Ovary (tissue), 7 donors: ENCODE measurements at regions not wholly inside any gene's neighbourhood (a gene's known extent, or its start where the extent isn't known, plus 50 kb on each side); places are given as distances from the start of the nearest gene placed in this dataset.
A peak's percentile ranks its signal among the peaks of the same experiment; 100 is the strongest.

ENCODE experiments used
- DNase-seq, 5 donors: peaks; one replicate each; pipeline ENCODE4 v3.0.0-alpha.2; 2019 to 2020
- H3K27ac ChIP-seq, 2 donors: fragments of 200-600 bp; one replicate each; pipeline versions ENCODE4 v1.5.1 to v1.8.0; 2019 to 2022
- H3K27me3 ChIP-seq: fragments of 200-600 bp; one replicate; pipeline ENCODE4 v1.8.0; 2022
- H3K36me3 ChIP-seq: fragments of 200-600 bp; sonication (generic); one replicate; pipeline ENCODE4 v1.5.1; 2019
- H3K4me1 ChIP-seq: one replicate; pipeline ENCODE4 v1.8.1; 2013; ENCODE audit warnings: mild to moderate bottlenecking, moderate library complexity; ENCODE audit not compliant: insufficient read depth
- H3K4me3 ChIP-seq: fragments of 200-600 bp; sonication (generic); one replicate; pipeline ENCODE4 v1.5.1; 2017
- H3K9me3 ChIP-seq, 2 donors: fragments of 200-600 bp in 1 of 2; sonication (generic) in 1 of 2; one replicate each; pipeline versions ENCODE4 v1.5.1 to v1.8.1; 2013 to 2019; ENCODE audit warnings: mild to moderate bottlenecking in 1 of 2, moderate library complexity in 1 of 2
- CTCF ChIP-seq, 3 donors: fragments of 450-650 bp in 2 of 3; fragments of 200-600 bp in 1 of 3; IDR thresholded peaks; one replicate each; pipeline versions ENCODE4 v1.5.1 to v1.8.0; 2016 to 2022; ENCODE audit warnings: antibody characterized with exemption in 3 of 3, mild to moderate bottlenecking in 1 of 3
- EP300 ChIP-seq: sonication (generic); formaldehyde crosslinking; IDR thresholded peaks from one replicate; pipeline ENCODE4 v1.6.1; 2017; ENCODE audit warnings: antibody characterized with exemption
- POLR2A ChIP-seq: fragments of 450-650 bp; IDR thresholded peaks from one replicate; pipeline ENCODE4 v1.6.1; 2017; ENCODE audit warnings: antibody characterized with exemption, mild to moderate bottlenecking, moderate library complexity
- WGBS, 3 donors: extraction: QIAGEN DNeasy Blood & Tissue Kit in 1 of 3; methylation state at CpG; one replicate each; pipeline versions ENCODE4 v1.1.5 to v1.1.7; 2013 to 2017; 5-methylcytosine and 5-hydroxymethylcytosine counted together
- intact Hi-C, 4 donors: fragments of 100-400 bp; cut with DNase I; formaldehyde crosslinking; loops; one replicate each; pipeline versions ENCODE4 v1.11.0 to v1.15.1; 2022 to 2023
- donor health status: DM: no; HTN: no; CAD: no; lungs with moderate emphysema.
- donor health status: DM: no; HTN: no; CAD: no.
- donor health status: Bipolar disorder and iron deficiency.
- donor health status: DM: no; HTN: no; CAD: no.
- donor health status: DM: yes; HTN: yes; CAD: no.

GRCh38 chr5:87909382-87909781 is 359.3 kb downstream of the TMEM161B start:
- no peaks in the 10 kb centered on the region for H3K27me3 ChIP-seq
- no peaks in the 10 kb centered on the region for H3K36me3 ChIP-seq
- WGBS, 3 donors = 68 to 76% (median 70%) methylated on average over 2 of the region's 2 CpGs
- no peaks in the 10 kb centered on the region for H3K4me1 ChIP-seq
- TF ChIP-seq POLR2A (no peak), CTCF (IDR thresholded peaks at IDR 0.05) (no peak), EP300 (no peak)
- DNase-seq = no peak
- H3K4me3 ChIP-seq = no peak overlapping the region
- no peak overlapping the region for H3K27ac ChIP-seq
- H3K9me3 ChIP-seq = no peaks in the 10 kb centered on the region
- intact Hi-C loops = no loop called here

- H3K9me3 ChIP-seq = no peaks in the 10 kb centered on the region
- TF ChIP-seq POLR2A = no peak
- TF ChIP-seq CTCF (IDR thresholded peaks at IDR 0.05) = no peak
- no peak for TF ChIP-seq EP300
- intact Hi-C loops = no loop called here
- H3K27me3 ChIP-seq = no peaks in the 10 kb centered on the region
- H3K4me3 ChIP-seq = no peak overlapping the region
- DNase-seq = no peak
- no peaks in the 10 kb centered on the region for H3K4me1 ChIP-seq
- H3K36me3 ChIP-seq = no peaks in the 10 kb centered on the region
- H3K27ac ChIP-seq = no peak overlapping the region
These were observed 361.7 kb downstream of the TMEM161B start for GRCh38 chr5:87906962-87907361.

- H3K27me3 ChIP-seq = no peaks in the 10 kb centered on the region
- H3K27ac ChIP-seq = no peak overlapping the region
- intact Hi-C loops = no loop called here
- no peaks in the 10 kb centered on the region for H3K4me1 ChIP-seq
- TF ChIP-seq POLR2A (no peak), EP300 (no peak), CTCF (IDR thresholded peaks at IDR 0.05) (no peak)
- H3K4me3 ChIP-seq = no peak overlapping the region
- 68 to 70% (median 70%) methylated on average over 2 of the region's 2 CpGs for WGBS, 3 donors
- H3K9me3 ChIP-seq = no peaks in the 10 kb centered on the region
- no peaks in the 10 kb centered on the region for H3K36me3 ChIP-seq
- no peak for DNase-seq
These were observed 368.2 kb downstream of the TMEM161B start for GRCh38 chr5:87900419-87900818.

GRCh38 chr5:87899721-87900131 is 368.9 kb downstream of the TMEM161B start:
- intact Hi-C loops = no loop called here
- Histone ChIP-seq H3K27me3 (no peaks in the 10 kb centered on the region), H3K36me3 (no peaks in the 10 kb centered on the region), H3K4me1 (no peaks in the 10 kb centered on the region), H3K27ac (no peak overlapping the region), H3K9me3 (no peaks in the 10 kb centered on the region), H3K4me3 (no peak overlapping the region)
- WGBS, 3 donors = 16 to 25% (median 18%) methylated on average over 3 of the region's 3 CpGs
- DNase-seq = peak in 1 of 5 donors; percentile 17
- TF ChIP-seq POLR2A (no peak), CTCF (IDR thresholded peaks at IDR 0.05) (no peak), EP300 (no peak)

GRCh38 chr5:87899208-87899661 is 369.4 kb downstream of the TMEM161B start:
- intact Hi-C loops = no loop called here
- H3K9me3 ChIP-seq = no peaks in the 10 kb centered on the region
- TF ChIP-seq POLR2A = no peak
- no peak for TF ChIP-seq CTCF (IDR thresholded peaks at IDR 0.05)
- H3K36me3 ChIP-seq = no peaks in the 10 kb centered on the region
- WGBS, 3 donors = 37 to 40% (median 39%) methylated on average over 4 of the region's 4 CpGs
- no peak overlapping the region for H3K27ac ChIP-seq
- H3K27me3 ChIP-seq = no peaks in the 10 kb centered on the region
- DNase-seq = no peak
- no peaks in the 10 kb centered on the region for H3K4me1 ChIP-seq
- no peak overlapping the region for H3K4me3 ChIP-seq
